A204.1 (cell line): ENCODE measurements at regions not wholly inside any gene's neighbourhood (a gene's known extent, or its start where the extent isn't known, plus 50 kb on each side); places are given as distances from the start of the nearest gene placed in this dataset.
"Not testable (repeated sequence)": the region's sequence is repeated elsewhere in the genome, so short reads cannot be mapped to it uniquely, and the experiment has no call there.

Experiments used
- FAIRE-seq: peaks from 2 replicates; lab custom pipeline; 2012; peaks lifted over from hg19 to GRCh38; lab: Jason Lieb, UNC

DNA sequence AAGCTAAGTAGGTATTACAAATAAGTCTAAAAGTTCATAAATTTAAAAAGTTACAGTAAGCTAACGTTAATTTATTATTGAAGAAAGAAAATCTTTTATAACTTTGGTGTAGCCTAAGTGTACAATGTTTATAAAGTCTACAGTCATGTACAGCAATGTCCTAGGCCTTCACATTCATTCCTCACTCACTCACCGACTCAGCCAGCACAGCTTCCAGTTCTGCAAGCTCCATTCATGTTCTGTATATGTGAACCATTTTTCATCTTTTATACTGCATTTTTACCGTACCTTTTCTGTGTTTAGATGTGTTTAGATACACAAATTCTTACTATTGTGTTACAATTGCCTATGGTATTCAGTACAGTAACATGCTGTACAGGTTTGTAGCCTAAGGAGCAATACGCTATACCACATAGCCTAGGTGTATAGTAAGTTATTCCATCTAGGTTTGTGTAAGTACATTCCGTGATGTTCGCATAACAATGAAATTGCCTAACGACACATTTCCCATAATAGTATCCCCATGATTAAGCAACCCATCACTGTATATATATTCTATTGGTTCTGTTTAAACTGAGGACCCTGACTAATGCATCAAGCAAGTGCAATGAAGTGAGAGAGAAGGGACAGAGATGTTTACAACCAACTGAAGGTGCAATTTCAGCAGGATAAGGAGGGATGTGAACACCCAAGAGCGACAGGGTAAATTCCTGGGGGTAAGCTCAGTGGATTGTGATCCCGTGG is 88.9 kb upstream of the TRIO start:
- no peak for FAIRE-seq

DNA sequence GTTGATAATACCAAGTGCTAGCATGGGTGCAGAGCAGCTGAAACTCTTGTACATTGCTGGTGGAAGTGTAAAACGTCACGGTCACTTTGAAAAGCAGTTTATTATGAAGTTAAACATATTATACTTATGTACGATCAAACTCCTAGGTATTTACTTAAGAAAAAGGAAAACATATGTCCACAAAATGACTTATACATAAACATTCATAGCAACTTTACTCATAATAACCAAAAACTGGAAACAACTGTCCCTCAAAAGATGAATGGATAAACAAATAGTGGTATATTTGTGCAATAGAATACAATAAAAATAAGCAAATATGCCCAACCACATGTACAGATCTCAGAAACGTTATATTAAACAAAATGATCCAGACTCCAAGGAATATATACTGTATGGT is 92.3 kb upstream of the TRIO start:
- no peak for FAIRE-seq

DNA sequence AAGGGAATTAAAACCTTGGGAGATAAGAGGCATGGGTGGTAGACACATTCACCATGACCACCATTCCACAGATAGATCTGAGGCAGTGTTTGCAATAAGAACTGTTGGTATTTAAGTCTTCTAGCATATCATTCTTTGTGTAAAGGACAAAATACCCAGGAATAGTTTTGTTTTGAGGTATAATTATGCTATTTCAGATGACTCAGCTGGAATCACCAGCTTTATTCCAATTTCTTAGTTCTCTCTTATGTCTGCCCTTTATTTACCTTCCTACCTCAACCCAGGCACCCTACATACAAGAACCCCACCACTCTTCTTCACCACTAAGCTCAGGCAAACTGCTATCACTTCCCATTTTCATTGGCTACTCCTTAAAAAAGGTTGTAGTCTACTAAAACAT is 94.7 kb upstream of the TRIO start:
- no peak for FAIRE-seq

DNA sequence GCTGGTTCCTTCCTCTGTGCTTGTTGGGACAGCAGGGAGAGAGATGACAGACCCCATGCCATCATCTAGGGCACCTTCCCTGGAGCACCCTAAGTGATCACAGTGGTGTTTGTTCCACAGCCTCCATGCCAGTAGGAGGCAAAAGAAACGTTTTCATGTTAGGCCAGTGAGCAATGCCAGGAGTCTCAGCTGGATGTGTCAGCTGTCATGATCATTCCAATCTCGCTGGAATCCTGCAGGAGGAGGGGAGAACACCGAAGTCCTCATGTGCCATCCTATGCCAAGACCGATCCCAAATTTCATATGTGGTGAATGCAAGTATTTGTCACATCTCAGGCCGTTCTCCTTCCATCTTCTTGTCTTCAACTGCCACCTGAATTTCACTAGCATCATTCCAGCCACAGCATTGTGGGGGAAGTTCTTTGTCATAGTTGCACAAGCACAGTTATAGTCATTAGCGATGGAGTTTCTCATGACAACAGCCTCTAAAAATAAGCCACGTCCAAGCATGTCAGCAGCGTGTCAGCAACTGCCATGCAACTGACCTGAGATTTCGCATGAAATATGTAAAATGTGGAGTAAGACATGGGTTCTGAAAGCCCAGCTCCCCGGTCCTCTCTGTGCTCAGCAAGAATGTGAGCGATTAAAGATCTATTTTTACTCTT is 97.2 kb upstream of the DNAH5 start:
- FAIRE-seq: no peak

DNA sequence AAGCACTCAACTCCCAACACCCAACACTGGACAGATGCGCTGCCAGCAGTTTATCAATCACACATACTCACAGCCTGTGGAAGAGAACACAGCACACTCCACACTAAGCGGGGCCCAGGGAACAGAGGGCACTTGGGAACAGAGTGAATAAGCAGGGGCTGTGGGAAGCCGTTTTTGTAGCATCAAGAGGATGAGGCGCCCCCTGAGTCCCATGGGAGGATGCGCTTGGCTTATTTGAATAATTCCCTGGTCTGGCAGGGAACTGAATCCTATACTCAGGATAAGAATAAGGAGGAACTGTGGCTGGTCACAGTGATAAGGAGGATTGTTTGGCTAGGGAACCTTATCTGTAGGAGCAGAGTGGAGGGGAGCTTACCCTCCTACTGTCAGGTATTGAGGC is 96.1 kb upstream of the DNAH5 start:
- FAIRE-seq: no peak

DNA sequence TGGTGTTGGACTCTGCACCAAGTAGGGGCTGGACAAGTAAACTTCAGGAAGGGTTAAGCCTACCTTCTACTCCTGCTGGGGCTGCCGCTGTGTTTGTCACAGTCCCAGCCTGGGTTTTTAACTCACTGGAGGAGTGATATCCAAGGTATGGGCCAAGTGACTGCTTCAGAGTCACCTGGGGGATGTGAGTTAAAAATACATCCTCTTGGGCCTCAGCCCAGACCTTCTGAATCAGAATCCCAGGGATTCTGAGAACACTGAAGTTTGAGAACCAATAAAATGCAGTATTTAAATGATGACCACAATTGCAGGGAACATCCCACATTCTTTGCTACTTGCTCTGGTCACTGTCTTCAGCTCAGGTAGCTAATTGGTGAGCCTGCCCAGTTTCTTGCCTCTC is 95.1 kb upstream of the DNAH5 start:
- FAIRE-seq: no peak

DNA sequence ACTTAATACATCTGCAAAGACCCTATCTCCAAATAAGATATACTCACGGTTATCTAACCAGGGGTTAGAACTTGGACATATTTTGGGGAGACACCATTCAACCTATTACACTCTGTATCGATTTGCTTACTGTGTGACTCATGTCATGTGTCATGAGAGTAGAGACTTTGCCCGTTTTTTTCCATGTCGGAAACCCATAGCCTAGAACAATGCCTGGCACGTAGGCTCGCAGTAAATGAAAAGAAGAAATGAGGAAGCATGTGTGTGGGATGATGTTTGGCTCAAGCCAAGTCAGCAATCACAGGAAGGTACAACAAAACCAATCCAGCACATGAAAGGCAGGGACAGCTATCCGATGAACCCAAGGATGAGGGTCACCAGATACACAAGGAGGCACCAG is 94.6 kb upstream of the DNAH5 start:
- no peak for FAIRE-seq

DNA sequence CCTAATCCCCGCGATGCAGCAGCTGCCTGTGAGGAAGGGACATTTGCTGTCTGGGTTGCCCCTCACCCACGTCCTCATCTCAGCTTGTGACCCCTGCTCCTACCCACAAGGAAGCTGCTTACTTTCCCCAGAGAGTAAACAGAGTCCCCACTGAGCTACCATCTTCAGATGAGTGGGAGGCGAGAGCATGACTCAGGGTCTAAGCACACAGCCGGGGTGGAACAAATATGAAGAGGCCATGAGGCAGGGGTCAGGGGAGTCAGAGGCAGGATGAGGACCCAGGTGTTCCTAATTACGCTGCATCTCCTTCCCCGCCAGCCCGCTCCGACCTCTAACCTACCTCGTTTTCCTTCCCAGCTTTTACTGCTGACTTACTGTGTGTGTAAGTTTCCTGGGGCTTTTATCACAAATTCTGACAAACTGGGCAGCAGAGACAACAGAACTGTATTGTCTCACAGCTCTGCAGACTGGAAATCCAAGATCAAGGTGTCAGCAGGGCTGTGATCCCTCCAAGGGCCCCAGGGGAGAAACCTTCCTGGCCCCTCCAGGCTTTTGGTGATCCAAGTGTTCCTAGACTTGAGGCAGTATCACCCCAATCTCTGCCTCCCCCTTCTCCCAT is 94.0 kb upstream of the DNAH5 start:
- no peak for FAIRE-seq

DNA sequence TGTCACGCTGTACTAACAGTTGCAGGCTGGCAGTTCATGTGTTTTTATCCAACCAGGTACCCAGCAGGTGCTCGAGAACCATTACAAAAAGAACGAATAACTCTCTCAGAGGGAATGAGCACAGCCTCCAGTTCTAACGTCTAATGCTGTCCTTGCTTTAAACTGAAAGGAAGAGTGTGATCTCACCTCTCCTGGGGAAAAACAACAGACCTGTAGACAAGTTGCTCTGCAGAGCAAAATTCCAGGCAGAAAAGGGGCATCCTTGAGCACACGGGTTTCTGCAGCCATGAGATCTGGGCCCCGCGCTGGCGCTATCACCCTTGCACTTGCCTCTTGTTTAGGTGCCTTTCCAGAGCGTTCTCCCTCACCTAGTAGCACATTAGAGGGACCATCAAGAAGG is 92.5 kb upstream of the DNAH5 start:
- no peak for FAIRE-seq

DNA sequence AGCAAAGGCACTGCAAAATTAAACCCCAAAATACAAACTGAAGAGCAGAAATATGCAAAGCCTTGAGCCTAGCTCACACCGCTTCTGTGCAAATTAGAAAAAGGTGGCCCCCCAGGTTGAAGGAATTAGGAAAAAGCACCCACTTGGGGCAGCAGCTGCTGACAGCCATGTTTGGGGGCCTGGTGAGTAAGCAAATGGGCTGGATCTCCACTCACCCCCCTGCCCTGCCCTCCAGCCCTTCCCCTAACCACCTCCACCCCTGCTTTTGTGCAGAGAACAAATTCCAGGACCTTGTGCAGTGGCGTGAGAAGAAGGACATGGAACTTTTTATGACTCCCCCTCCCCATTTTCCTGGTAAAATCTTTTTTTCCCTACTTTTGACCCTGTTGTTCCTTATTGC is 92.0 kb upstream of the DNAH5 start:
- FAIRE-seq: no peak

DNA sequence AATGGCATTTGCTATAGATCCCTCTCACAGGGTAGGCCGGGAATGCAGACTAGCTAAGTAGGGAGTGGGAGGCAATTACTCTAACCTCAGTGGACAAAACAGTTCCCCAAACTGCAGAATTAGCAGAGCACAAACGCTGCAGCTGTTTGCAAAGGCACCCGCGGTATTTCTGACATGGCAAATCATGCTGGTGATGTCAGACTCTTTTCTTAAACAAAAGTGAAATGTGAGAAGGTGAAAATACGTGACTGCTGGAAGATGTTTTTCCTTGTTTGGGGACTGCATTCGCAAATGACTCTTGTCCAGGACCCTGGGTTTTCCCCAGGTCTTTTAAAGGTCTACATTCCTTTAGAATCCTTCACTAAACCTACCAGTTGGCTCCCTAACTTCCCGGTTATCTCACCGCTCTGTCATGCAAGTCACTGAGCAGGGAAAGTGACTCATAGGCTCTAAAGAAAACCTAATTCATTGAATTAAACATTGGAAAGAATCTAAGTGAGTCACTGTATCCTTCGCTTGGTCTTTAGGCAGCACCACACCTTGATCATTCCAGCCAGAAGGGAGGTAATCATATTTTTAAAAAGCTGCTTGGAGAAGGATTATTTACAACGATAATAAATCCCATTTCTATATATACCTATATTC is 91.5 kb upstream of the DNAH5 start:
- FAIRE-seq: peak; percentile 97

DNA sequence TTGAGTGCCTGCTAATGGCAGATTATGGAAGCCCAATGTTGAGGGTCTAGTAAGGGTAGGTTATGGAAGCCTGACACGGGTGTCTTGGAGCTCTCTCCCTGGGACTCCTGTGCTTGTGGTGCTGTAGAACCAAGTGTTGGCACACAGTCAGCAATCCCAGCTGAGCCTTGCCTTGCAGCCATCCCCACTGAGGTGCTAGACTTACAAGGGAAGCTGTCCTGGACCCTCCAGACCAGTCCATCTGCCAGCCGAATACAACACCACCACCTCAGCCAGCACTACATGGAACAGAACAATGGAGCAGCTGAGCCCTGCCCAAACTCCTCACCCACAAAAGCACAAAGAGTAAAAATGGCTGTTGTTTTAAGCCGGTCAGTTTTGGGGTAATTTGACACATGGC is 90.5 kb upstream of the DNAH5 start:
- no peak for FAIRE-seq

DNA sequence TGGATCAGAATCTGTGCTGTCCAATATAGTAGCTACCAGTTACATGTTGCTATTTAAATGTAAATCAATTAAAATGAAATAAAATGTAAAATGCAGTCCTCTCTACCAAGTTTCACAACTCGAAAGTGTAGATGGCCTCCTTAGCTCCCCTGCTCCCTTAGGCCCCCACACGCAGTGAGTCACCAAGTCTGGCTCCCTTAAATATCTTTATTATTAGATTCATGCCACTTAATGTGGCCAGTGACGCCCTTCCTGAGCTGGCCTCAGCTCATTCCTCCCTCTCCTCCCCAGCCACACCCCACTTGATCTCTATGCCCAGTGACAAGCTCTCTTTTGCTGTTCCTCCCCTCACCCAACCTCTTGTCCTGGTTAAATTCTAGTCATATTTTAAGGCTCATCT is 88.4 kb upstream of the DNAH5 start:
- FAIRE-seq: no peak

DNA sequence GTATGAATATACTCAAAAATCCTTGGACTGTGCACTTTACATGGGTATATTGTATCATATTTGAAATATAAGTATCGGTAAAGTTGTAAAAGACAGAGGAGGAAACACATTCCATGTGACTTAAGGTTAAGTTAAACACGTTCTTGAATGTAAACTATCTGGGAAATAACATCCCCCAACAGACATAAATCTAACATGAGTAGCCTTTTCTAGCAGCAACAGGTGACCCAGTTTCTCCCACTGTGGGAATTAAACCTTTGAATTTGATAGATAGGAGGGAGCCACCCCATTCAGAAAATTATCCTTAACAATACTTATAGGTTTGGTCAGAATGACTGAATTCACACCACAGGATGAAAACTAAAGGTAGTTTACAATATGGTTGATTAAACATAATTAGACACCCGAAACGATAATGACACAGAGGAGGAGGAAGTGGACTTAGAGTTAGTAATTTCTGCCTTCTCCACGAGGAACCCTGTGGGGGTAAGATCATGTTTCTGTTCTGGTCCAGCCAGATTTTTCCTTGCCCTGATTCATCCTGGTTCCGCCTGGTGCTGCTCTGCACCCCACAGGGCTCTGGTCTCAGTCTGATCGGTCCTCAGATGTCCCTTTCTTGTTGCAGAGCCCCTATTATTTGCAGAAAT is 84.6 kb upstream of the DNAH5 start:
- no peak for FAIRE-seq

DNA sequence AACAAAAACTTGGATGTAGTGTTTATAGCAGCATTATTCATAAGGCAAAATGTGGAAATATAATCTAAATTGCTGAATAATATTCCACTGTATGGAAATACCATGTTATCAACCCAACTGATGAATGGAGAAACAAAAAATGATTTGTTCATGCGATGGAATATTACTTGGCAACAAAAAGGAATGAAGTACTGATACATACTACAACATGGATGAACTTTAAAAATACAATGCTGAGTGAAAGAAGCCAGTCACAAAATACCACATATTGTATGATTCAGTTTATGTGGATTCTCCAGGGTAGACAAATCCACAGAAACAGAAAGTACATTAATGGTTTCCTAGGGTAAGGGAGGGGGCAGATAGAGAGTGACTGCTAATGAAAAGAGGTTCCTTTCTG is 83.7 kb upstream of the DNAH5 start:
- FAIRE-seq: no peak

DNA sequence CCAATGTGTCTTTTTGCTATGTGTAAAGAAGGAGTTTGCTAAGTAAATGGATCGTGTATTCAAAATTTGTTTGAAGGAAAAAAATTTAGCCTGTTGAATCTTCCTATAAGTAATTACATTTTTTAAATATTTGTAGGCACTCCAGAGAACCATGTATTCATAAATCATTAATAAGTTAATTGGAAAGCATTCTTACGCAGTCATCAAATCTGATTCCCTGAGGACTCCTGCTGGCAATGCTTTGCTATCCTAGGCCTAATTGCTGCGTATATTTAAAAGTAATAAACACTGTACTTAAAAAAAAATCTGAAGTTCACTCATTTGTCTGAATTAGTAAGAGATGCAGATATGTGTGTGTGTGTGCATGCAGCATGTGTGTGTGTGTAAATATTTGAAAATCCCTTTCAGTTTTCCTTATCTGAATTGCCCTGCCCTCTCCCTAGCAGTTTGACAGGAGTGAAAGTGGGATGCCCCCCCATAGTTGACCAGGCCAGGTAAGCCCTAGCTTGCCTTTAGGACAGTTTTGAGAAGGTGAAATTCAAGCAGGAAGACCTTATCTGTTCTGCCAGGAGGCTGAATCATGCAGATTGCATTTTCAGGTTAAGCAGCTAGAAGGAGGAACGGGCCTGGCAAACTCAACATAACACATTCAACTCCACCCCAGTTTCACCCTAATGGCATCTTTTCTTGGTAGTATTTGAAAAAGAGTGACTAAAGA is 81.2 kb upstream of the DNAH5 start:
- no peak for FAIRE-seq

DNA sequence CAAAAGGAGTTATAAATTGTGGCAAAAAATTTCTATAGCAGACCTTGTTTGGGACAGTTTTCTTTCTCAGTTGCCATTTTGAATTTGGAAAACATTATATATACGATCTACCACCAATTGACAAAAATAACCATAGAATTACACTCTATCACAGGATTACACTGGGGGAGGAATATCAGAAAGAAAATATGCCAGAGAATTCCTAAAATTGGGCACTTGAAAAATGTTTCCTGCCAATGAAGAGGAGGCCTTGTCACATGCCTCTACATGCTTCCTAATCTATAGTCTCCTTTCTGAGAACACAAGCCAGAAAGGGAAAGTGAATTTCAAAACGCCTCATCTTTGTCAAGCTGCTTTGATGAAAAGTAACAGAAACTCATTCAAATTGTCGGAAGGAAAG is 78.5 kb upstream of the DNAH5 start:
- FAIRE-seq: no peak

DNA sequence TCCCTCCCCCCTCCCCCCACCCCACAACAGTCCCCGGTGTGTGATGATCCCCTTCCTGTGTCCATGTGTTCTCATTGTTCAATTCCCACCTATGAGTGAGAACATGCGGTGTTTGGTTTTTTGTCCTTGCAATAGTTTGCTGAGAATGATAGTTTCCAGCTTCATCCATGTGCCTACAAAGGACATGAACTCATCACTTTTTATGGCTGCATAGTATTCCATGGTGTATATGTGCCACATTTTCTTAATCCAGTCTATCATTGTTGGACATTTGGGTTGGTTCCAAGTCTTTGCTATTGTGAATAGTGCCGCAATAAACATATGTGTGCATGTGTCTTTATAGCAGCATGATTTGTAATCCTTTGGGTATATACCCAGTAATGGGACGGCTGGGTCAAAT is 76.5 kb upstream of the DNAH5 start:
- not testable (repeated sequence) for FAIRE-seq

DNA sequence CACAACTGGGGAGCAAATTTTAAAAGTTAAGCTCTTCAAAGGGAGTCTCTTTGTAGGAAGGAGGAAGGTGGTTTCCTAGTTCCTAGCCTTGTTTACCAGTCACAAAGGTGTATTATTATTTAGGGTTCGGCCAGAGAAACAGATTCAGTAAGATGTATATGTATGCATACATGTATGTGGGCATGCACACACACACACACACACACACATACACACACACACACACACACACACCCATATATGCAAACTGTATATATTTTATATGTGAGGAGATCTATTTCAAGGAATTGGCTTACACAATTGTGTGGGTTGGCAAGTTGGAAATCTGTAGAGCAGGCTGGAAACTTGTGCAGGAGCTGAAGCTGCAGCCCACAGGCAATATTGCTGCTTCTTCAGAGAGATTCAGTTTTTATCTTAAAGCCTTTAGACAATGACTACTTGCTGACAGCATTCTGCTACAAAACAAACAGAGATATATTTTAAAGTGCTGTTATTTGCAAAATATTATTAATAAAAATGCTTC is 75.3 kb upstream of the DNAH5 start:
- no peak for FAIRE-seq

DNA sequence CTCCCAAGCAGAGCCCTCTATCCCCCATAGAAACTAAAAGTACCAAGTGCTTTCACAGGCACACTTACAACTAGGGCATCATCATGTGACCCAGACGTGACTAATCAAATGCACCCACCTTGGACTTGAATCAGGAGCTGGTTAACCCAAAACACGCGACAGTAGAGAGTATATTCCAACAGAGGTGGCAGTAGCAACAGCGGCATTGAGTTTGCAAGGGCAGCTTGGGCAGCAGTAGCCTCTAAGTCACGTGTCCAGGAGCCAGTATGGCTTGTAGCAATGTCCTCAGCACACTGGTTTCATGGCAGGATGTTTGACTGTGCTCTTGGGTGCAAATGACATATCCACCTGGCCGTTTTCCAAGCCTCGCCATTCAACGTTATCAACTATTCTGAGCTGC is 73.4 kb upstream of the DNAH5 start:
- no peak for FAIRE-seq

DNA sequence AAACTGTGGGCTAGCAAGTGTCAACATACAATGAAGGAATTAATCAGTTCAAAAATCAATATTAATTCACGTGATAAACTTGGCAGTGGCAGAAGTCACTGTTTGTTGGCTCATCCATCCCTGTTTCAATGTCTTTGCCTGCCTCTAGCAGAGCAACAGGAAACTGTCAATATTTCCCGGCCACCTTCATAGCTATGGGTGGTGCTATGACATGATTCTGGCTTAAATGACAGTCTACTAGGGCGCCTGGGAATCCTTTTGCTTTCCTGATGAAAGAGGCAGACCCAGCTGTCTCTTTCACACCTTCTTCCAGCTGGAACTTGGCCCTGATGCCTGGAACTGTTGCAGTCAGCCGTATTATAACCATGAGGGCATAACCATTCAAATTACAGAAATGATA is 72.1 kb upstream of the DNAH5 start:
- FAIRE-seq: no peak
